Fibroblast of the aortic adventitia (primary cell): ENCODE measurements at regions not wholly inside any gene's neighbourhood (a gene's known extent, or its start where the extent isn't known, plus 50 kb on each side); places are given as distances from the start of the nearest gene placed in this dataset.
"Not testable (repeated sequence)": the region's sequence is repeated elsewhere in the genome, so short reads cannot be mapped to it uniquely, and the experiment has no call there.

ENCODE experiments used
- DNase-seq: peaks from one replicate; pipeline ENCODE4 v3.0.0-alpha.2; 2010; ENCODE audit warnings: low read depth
- H3K4me3 ChIP-seq: 2 replicates; pipeline ENCODE4 v1.5.1; 2011; ENCODE audit warnings: low read depth, mild to moderate bottlenecking, control low read depth, low read length, moderate library complexity
- TF ChIP-seq, protein P1 (sequence below): IDR thresholded peaks from 2 replicates; pipeline ENCODE4 v1.5.1; 2011; ENCODE audit warnings: mild to moderate bottlenecking, low read length, control low read depth, inconsistent platforms; ENCODE audit not compliant: insufficient read depth

DNA sequence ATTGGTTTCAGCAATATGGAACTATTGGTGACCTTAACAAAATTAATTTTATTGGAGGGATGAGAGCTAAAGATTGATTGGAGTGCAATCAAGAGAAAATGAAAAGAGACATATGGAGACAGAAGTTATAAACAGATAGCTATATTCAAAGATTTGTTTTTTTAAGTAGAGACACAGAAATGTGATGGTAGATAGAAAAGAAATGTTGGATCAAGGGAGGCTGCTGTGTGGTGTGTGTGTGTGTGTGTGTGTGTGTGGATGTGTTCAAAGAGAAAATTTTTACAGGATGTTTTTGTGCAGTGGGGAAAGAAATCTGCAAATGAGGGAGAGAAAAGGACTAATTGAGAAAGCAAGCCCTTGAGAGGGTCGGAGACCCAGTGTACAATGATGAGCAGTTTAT, 249.5 kb upstream of the SPHKAP start:
- TF ChIP-seq, protein P1, sequence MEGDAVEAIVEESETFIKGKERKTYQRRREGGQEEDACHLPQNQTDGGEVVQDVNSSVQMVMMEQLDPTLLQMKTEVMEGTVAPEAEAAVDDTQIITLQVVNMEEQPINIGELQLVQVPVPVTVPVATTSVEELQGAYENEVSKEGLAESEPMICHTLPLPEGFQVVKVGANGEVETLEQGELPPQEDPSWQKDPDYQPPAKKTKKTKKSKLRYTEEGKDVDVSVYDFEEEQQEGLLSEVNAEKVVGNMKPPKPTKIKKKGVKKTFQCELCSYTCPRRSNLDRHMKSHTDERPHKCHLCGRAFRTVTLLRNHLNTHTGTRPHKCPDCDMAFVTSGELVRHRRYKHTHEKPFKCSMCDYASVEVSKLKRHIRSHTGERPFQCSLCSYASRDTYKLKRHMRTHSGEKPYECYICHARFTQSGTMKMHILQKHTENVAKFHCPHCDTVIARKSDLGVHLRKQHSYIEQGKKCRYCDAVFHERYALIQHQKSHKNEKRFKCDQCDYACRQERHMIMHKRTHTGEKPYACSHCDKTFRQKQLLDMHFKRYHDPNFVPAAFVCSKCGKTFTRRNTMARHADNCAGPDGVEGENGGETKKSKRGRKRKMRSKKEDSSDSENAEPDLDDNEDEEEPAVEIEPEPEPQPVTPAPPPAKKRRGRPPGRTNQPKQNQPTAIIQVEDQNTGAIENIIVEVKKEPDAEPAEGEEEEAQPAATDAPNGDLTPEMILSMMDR = no peak
- DNase-seq = no peak
- no peak overlapping the region for H3K4me3 ChIP-seq

DNA sequence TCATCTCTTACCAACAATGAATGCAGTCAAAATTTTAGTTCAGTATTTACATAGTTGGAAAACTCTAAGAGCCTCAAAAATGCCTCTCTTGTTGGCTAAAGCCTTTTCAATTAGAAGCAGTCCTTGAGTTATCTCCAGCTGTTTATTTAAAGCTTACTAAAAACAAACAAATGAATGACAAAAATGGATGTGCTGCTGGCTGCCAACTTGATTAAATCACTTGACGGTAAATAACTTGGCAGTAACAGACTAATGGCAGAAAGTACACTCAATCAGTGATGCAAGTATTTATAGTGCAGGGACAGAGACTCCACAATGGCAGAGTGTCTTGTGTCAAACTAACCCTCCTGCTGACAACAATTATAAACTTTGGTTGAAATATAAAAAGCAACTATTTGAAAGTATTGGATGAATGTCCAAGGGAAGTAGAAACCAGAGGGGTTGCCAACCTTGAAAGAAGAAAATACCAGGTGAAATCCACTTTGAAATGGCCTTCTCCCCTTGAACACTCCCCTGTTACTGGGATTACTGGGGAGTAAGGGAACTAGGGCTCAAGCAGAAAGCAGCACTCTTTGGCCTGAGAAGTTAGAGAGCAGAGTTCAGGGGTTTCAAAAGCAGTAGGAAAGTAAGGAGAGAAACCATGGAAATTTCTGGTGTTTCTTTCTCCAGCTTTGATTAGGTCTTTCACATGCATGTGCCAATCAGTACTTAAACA, 245.2 kb upstream of the SPHKAP start:
- TF ChIP-seq, protein P1 = no peak
- H3K4me3 ChIP-seq = no peak overlapping the region
- DNase-seq = no peak

DNA sequence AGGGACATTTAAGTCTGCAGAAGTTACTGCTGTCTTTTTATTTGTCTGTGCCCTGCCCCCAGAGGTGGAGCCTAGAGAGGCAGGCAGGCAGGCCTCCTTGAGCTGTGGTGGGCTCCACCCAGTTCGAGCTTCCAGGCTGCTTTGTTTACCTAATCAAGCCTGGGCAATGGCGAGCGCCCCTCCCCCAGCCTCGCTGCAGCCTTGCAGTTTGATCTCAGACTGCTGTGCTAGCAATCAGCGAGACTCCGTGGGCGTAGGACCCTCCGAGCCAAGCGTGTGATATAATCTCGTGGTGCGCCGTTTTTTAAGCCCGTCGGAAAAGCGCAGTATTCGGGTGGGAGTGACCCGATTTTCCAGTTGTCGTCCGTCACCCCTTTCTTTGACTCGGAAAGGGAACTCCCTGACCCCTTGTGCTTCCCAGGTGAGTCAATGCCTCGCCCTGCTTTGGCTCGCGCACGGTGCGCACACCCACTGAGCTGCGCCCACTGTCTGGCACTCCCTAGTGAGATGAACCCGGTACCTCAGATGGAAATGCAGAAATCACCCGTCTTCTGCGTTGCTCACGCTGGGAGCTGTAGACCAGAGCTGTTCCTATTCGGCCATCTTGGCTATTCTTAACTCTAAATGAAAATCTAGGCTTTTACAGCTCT, 244.0 kb upstream of the SPHKAP start:
- DNase-seq, H3K4me3 ChIP-seq: not testable (repeated sequence)

DNA sequence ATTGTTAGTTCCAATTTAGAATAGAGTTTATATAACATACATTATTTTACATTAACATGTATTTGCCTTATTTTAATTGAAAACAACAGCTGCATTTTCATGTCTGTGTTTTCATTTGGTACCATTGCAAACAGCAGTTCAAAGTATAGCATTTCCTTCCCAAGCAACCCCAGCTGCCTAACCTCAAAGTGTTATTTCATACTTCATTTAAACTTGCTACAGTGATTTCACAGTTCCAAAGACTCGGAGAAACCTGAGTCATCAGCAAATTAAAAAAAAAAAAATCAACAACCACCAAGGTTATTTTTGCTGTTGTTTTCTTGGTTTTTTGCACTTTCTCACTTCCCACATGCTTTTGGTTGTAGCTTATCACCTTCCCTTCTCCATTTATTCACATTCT, 236.5 kb upstream of the SPHKAP start:
- no peak overlapping the region for H3K4me3 ChIP-seq
- TF ChIP-seq, protein P1 = no peak
- peak; percentile 2 for DNase-seq

DNA sequence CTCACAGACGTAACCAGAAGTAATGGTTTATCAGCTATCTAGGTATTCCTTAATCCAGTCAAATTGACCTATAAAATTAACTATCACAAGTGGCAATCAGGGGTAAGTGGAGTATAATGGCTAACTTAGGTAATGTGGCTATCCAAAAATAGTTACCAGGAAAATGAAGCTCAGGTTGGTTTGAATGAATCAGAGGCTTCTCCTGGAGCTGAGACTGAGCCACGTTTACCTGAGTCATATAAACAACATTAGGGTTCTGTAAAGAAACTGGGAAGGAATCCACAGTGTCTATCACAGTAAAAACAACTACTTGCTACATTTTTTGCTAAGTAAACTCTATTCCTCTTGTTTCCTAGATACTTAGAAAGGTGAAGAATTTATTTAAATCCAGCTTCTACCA, 236.0 kb upstream of the SPHKAP start:
- DNase-seq = no peak
- no peak overlapping the region for H3K4me3 ChIP-seq

DNA sequence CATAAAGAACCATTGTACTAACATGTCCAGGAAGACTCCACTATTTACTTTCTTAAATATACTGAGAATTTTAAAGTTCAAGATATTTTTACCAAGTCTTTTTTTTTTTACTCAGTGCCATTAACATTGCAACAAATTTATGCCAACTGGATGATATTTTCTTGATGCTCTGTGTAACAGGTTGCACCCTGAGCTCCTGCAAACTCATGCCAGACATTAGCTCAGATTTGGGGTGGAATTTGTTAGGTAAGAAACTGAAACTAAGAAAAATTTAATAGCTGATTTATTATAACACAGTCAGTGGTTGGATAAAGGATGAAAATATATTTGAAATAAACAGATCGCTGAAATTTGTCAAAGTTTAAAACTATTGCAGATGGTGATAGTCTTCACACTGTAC, 228.6 kb upstream of the SPHKAP start:
- no peak overlapping the region for H3K4me3 ChIP-seq
- DNase-seq = no peak
- TF ChIP-seq, protein P1 = no peak

More for the DNA sequence above, 236.0 kb upstream of the SPHKAP start:
- TF ChIP-seq, protein P1 = no peak

DNA sequence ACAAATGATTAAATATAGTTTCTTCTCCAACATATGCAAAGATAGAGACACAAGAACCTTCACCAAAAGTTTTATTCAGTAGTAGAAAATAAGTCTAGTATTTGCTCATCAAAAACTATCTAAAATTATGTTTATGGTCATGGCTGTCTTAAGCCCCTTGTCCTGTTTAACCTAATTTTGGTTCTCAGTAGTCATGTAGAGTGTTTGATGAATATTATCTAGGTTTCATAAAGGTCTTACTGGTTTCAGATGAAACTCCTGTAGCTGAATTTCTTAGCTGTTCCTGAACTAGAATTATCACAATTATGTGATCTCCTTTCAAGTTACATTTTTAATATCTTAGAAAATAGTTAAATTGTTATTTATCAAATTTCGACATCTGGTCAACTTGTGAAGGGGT, 228.0 kb upstream of the SPHKAP start:
- H3K4me3 ChIP-seq = no peak overlapping the region
- DNase-seq = no peak
- TF ChIP-seq, protein P1 = no peak
